ENCODE measurements at regions not wholly inside any gene's neighbourhood (a gene's known extent, or its start where the extent isn't known, plus 50 kb on each side); places are given as distances from the start of the nearest gene placed in this dataset.

- no peak for DNase-seq (ENCODE audit: low read depth in 2 of 2)
These were observed 244.2 kb downstream of the WNT5A start for GRCh38 chr3:55242921-55243320.

- no peak for DNase-seq (ENCODE audit: low read depth in 2 of 2)
These were observed 246.0 kb downstream of the WNT5A start for GRCh38 chr3:55241098-55241497.

GRCh38 chr3:55235416-55235815 lies 251.7 kb downstream of the WNT5A start:
- DNase-seq (ENCODE audit: low read depth in 2 of 2): no peak

- DNase-seq (ENCODE audit: low read depth in 2 of 2): no peak
These were observed 260.4 kb downstream of the WNT5A start for GRCh38 chr3:55226696-55227095.

GRCh38 chr3:55218577-55218976 lies 268.5 kb downstream of the WNT5A start:
- no peak for DNase-seq (ENCODE audit: low read depth in 2 of 2)

- DNase-seq (ENCODE audit: low read depth in 2 of 2): no peak
These were observed 279.4 kb downstream of the WNT5A start for GRCh38 chr3:55207744-55208143.

- DNase-seq (ENCODE audit: low read depth in 2 of 2): no peak
These were observed 278.1 kb upstream of the LRTM1 start for GRCh38 chr3:55205990-55206389.

- DNase-seq (ENCODE audit: low read depth in 2 of 2): no peak
These were observed 276.6 kb upstream of the LRTM1 start for GRCh38 chr3:55204417-55204816.

- peak in 1 of 2 experiments; percentile 50 for DNase-seq (ENCODE audit: low read depth in 2 of 2)
These were observed 275.7 kb upstream of the LRTM1 start for GRCh38 chr3:55203546-55203945.

GRCh38 chr3:55203006-55203405 lies 275.1 kb upstream of the LRTM1 start:
- DNase-seq (ENCODE audit: low read depth in 2 of 2): peak in 1 of 2 experiments; percentile 49

GRCh38 chr3:55202326-55202725 lies 274.5 kb upstream of the LRTM1 start:
- peak; percentile 91 to 92 for DNase-seq (ENCODE audit: low read depth in 2 of 2)

GRCh38 chr3:55201779-55202178 lies 273.9 kb upstream of the LRTM1 start:
- DNase-seq (ENCODE audit: low read depth in 2 of 2): no peak

GRCh38 chr3:55200906-55201305 lies 273.0 kb upstream of the LRTM1 start:
- no peak for DNase-seq (ENCODE audit: low read depth in 2 of 2)

GRCh38 chr3:55198554-55198953 lies 270.7 kb upstream of the LRTM1 start:
- DNase-seq (ENCODE audit: low read depth in 2 of 2): peak; percentile 92

- no peak for DNase-seq (ENCODE audit: low read depth in 2 of 2)
These were observed 269.2 kb upstream of the LRTM1 start for GRCh38 chr3:55197021-55197420.

GRCh38 chr3:55196495-55196894 lies 268.6 kb upstream of the LRTM1 start:
- DNase-seq (ENCODE audit: low read depth in 2 of 2): no peak

GRCh38 chr3:55194376-55194775 lies 266.5 kb upstream of the LRTM1 start:
- DNase-seq (ENCODE audit: low read depth in 2 of 2): no peak

- peak; percentile 83 to 85 for DNase-seq (ENCODE audit: low read depth in 2 of 2)
These were observed 264.3 kb upstream of the LRTM1 start for GRCh38 chr3:55191911-55192775.

GRCh38 chr3:55190331-55190730 lies 262.5 kb upstream of the LRTM1 start:
- DNase-seq (ENCODE audit: low read depth in 2 of 2): peak; percentile 61 to 65

- DNase-seq (ENCODE audit: low read depth in 2 of 2): peak; percentile 92 to 93
These were observed 261.5 kb upstream of the LRTM1 start for GRCh38 chr3:55189359-55189801.

- no peak for DNase-seq (ENCODE audit: low read depth in 2 of 2)
These were observed 257.5 kb upstream of the LRTM1 start for GRCh38 chr3:55185380-55185779.

- no peak for DNase-seq (ENCODE audit: low read depth in 2 of 2)
These were observed 255.3 kb upstream of the LRTM1 start for GRCh38 chr3:55183201-55183600.

GRCh38 chr3:55180936-55181535 lies 253.2 kb upstream of the LRTM1 start:
- DNase-seq (ENCODE audit: low read depth in 2 of 2): no peak

All from fibroblast of skin of left quadriceps (primary cell).